ENCODE measurements at regions not wholly inside any gene's neighbourhood (a gene's known extent, or its start where the extent isn't known, plus 50 kb on each side); places are given as distances from the start of the nearest gene placed in this dataset.
"Not testable (repeated sequence)": the region's sequence is repeated elsewhere in the genome, so short reads cannot be mapped to it uniquely, and the experiment has no call there.

- H3K27ac ChIP-seq = no peak overlapping the region
- no peak for TF ChIP-seq ZFX (IDR thresholded peaks at IDR 0.05)
- TF ChIP-seq, protein P1, sequence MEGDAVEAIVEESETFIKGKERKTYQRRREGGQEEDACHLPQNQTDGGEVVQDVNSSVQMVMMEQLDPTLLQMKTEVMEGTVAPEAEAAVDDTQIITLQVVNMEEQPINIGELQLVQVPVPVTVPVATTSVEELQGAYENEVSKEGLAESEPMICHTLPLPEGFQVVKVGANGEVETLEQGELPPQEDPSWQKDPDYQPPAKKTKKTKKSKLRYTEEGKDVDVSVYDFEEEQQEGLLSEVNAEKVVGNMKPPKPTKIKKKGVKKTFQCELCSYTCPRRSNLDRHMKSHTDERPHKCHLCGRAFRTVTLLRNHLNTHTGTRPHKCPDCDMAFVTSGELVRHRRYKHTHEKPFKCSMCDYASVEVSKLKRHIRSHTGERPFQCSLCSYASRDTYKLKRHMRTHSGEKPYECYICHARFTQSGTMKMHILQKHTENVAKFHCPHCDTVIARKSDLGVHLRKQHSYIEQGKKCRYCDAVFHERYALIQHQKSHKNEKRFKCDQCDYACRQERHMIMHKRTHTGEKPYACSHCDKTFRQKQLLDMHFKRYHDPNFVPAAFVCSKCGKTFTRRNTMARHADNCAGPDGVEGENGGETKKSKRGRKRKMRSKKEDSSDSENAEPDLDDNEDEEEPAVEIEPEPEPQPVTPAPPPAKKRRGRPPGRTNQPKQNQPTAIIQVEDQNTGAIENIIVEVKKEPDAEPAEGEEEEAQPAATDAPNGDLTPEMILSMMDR (conservative IDR thresholded peaks at IDR 0.05) = peak; percentile 75
Observed at GRCh38 chrX:66110112-66110511, 53.9 kb upstream of the HEPH start.

DNA sequence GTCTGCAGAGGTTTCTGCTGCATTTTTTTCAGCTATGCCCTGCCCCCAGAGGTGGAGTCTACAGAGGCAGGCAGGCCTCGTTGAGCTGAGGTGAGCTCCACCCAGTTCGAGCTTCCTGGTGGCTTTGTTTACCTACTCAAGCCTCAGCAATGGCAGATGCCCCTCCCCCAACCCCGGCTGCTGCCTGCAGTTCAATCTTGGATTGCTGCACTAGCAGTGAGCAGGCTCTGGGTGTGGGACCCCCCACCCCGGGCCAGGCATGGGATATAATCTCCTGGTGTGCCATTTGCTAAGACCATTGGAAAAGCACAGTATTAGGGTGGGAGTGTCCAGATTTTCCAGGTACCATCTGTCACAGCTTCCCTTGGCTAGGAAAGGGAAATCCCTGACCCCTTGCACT, 56.2 kb upstream of the HEPH start:
- H3K27ac ChIP-seq = not testable (repeated sequence)

GRCh38 chrX:66102398-66102797, 61.6 kb upstream of the HEPH start:
- not testable (repeated sequence) for H3K27ac ChIP-seq

GRCh38 chrX:66098162-66098561, 58.3 kb upstream of the VSIG4 start:
- H3K27ac ChIP-seq = no peak overlapping the region
- TF ChIP-seq, protein P1 (conservative IDR thresholded peaks at IDR 0.05) = no peak
- no peak for TF ChIP-seq ZFX (IDR thresholded peaks at IDR 0.05)

DNA sequence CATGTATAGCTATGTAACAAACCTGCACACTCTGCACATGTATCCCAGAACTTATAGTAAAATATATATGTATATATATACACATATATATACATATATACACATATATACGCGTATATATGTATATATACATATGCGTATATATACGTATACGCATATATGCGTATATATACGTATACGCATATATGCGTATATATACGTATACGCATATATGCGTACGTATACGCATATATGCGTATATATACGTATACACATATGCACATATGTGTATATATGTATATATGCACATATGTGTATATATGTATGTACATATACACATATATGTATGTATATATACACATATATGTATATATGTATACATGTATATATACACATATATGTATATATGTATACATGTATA, 57.1 kb upstream of the VSIG4 start:
- H3K27ac ChIP-seq = not testable (repeated sequence)

- H3K27ac ChIP-seq = not testable (repeated sequence)
Observed at GRCh38 chrX:66090004-66090403, 50.1 kb upstream of the VSIG4 start.

Data from C4-2B (cell line).